K562 (cell line): ENCODE measurements at regions not wholly inside any gene's neighbourhood (a gene's known extent, or its start where the extent isn't known, plus 50 kb on each side); places are given as distances from the start of the nearest gene placed in this dataset.

Source experiments
- ATAC-seq: fragments of 200-7000 bp; cut with Tn5 transposase; 3 replicates; pipeline ENCODE4 v1.9.1; 2020; ENCODE audit warnings: moderate library complexity
- BruUV-seq: library from RNA; stranded (reverse); fragments of 400-500 nt; replicated peaks from 2 replicates; lab custom pipeline; 2021; lab: Mats Ljungman, UMichigan
- CTCF ChIA-PET: fragments of 300-600 bp; formaldehyde crosslinking; extraction: SDS; loops from one replicate; lab custom pipeline; 2021; ENCODE audit warnings: low intra/inter-chr PET ratio; lab: Yijun Ruan, JAX
- POLR2A ChIA-PET: fragments of 300-600, 350-650 bp; sonication (Branson Sonifier 250); formaldehyde crosslinking; extraction: SDS; loops from one replicate; lab custom pipeline; 2021; ENCODE audit warnings: antibody characterized with exemption, inconsistent platforms; lab: Yijun Ruan, JAX
- DNase-seq, 4 experiments: peaks; one replicate each; pipeline versions ENCODE4 v3.0.0 to v3.0.0-alpha.2; 2011 to 2018; ENCODE audit warnings: low spot score in 3 of 4, mixed read lengths in 3 of 4; ENCODE audit errors: extremely low read depth in 1 of 4
- FAIRE-seq: peaks from 2 replicates; lab custom pipeline; 2011; peaks lifted over from hg19 to GRCh38; lab: Jason Lieb, UNC
- H2AFZ ChIP-seq: 2 replicates; pipeline ENCODE4 v1.6.0; 2011; ENCODE audit warnings: low read depth, low read length, control low read depth, inconsistent platforms
- H3K27ac ChIP-seq: fragments of 200-600 bp; 3 replicates; pipeline ENCODE4 v1.8.0; 2011; ENCODE audit warnings: low read depth, mild to moderate bottlenecking, control low read depth, inconsistent platforms, low read length, moderate library complexity, mixed read lengths; ENCODE audit errors: extremely low read depth
- H3K27me3 ChIP-seq, 2 experiments: fragments of 300-600 bp in 1 of 2; 2 replicates in 1 of 2; 3 replicates in 1 of 2; pipeline versions ENCODE4 v1.6.0 to v1.8.0; 2011; ENCODE audit warnings: inconsistent platforms in 2 of 2, low read length in 2 of 2, mild to moderate bottlenecking in 1 of 2, mixed read lengths in 1 of 2, moderate library complexity in 1 of 2; ENCODE audit not compliant: control insufficient read depth in 2 of 2, insufficient read depth in 2 of 2
- H3K36me3 ChIP-seq: fragments of 300-600 bp; 3 replicates; pipeline ENCODE4 v1.8.0; 2011; ENCODE audit warnings: mild to moderate bottlenecking, low read length, inconsistent platforms; ENCODE audit not compliant: control insufficient read depth, insufficient read depth
- H3K4me1 ChIP-seq, 2 experiments: fragments of 200-600 bp in 1 of 2; replicated peaks in 1 of 2; 2 replicates in 1 of 2; 3 replicates in 1 of 2; pipeline versions ENCODE4 v1.5.1 to v1.8.0; 2011; ENCODE audit warnings: inconsistent platforms in 2 of 2, low read length in 2 of 2, mild to moderate bottlenecking in 1 of 2, mixed read lengths in 1 of 2, moderate library complexity in 1 of 2; ENCODE audit not compliant: control insufficient read depth in 2 of 2, insufficient read depth in 2 of 2
- H3K4me2 ChIP-seq: 2 replicates; pipeline ENCODE4 v1.6.1; 2011; ENCODE audit warnings: low read length, control low read depth, inconsistent platforms, mixed read lengths; ENCODE audit not compliant: insufficient read depth
- H3K4me3 ChIP-seq: fragments of 200-600 bp; sonication (generic), shearing (Covaris generic); 2 replicates; pipeline ENCODE4 v1.5.1; 2016; ENCODE audit warnings: control low read depth, inconsistent platforms
- H3K79me2 ChIP-seq: fragments of 200-600 bp; 3 replicates; pipeline ENCODE4 v1.8.0; 2011; ENCODE audit warnings: low read length, inconsistent platforms; ENCODE audit not compliant: control insufficient read depth, insufficient read depth
- H3K9ac ChIP-seq, 2 experiments: 2 replicates each; pipeline versions ENCODE4 v1.6.0 to v1.6.1; 2011; ENCODE audit warnings: low read depth in 2 of 2, low read length in 2 of 2, control low read depth in 1 of 2, inconsistent platforms in 1 of 2, mild to moderate bottlenecking in 1 of 2, mixed read lengths in 1 of 2; ENCODE audit not compliant: insufficient read depth in 1 of 2
- H3K9me1 ChIP-seq: one replicate; pipeline ENCODE4 v1.6.0; 2011; ENCODE audit warnings: inconsistent platforms, mild to moderate bottlenecking, low read length, moderate library complexity; ENCODE audit not compliant: control insufficient read depth, insufficient read depth
- H3K9me3 ChIP-seq: replicated peaks from 2 replicates; pipeline ENCODE4 v1.5.1; 2011; ENCODE audit warnings: low read depth, low read length, inconsistent platforms; ENCODE audit not compliant: control insufficient read depth, insufficient read depth
- H4K20me1 ChIP-seq: replicated peaks from 2 replicates; pipeline ENCODE4 v1.6.1; 2011; ENCODE audit warnings: low read length, inconsistent platforms, mixed read lengths; ENCODE audit not compliant: control insufficient read depth, insufficient read depth
- ARID3A ChIP-seq: IDR thresholded peaks from 2 replicates; pipeline ENCODE4 v1.6.1; 2012; ENCODE audit warnings: low read depth, low read length, improper control_type of control experiment, borderline replicate concordance
- CGGBP1 ChIP-seq: fragments of 250-450 bp; sonication (Bioruptor Pico); IDR thresholded peaks from 2 replicates; pipeline ENCODE4 v1.9.0; 2021; ENCODE audit warnings: mild to moderate bottlenecking
- ID3 ChIP-seq, 2 experiments: fragments of 250-450 bp in 1 of 2; fragments of 450-650 bp in 1 of 2; sonication (Bioruptor Pico) in 1 of 2; IDR thresholded peaks; 2 replicates each; pipeline versions ENCODE4 v1.6.1 to v1.8.0; 2016 to 2021; ENCODE audit warnings: mild to moderate bottlenecking in 2 of 2, moderate library complexity in 2 of 2, missing compliant biosample characterization in 1 of 2, missing genetic modification characterization in 1 of 2
- MNT ChIP-seq, 2 experiments: fragments of 450-650 bp; conservative IDR thresholded peaks; 2 replicates each; pipeline ENCODE4 v1.6.1; 2017; ENCODE audit warnings: mild to moderate bottlenecking in 2 of 2, moderate library complexity in 2 of 2
- MTF1 ChIP-seq: fragments of 250-450 bp; sonication (Bioruptor Pico); IDR thresholded peaks from 2 replicates; pipeline ENCODE4 v1.9.0; 2021; ENCODE audit warnings: moderate library complexity, mild to moderate bottlenecking, inconsistent platforms, borderline replicate concordance
- RBM17 ChIP-seq: fragments of 200-400 bp; formaldehyde crosslinking; IDR thresholded peaks from 2 replicates; pipeline ENCODE4 v1.6.1; 2017; ENCODE audit warnings: low read depth, mild to moderate bottlenecking, low read length, borderline replicate concordance
- SMARCE1 ChIP-seq: fragments of 450-650 bp; IDR thresholded peaks from 2 replicates; pipeline ENCODE4 v1.7.1; 2016; ENCODE audit warnings: mild to moderate bottlenecking
- SP2 ChIP-seq: IDR thresholded peaks from 2 replicates; pipeline ENCODE4 v1.6.1; 2011; ENCODE audit warnings: mild to moderate bottlenecking, low read depth, low read length, moderate library complexity; ENCODE audit not compliant: poor library complexity, severe bottlenecking; ENCODE audit errors: extremely low read depth
- TAF9B ChIP-seq: fragments of 450-650 bp; IDR thresholded peaks from 2 replicates; pipeline ENCODE4 v1.6.1; 2018; ENCODE audit warnings: mild to moderate bottlenecking; ENCODE audit not compliant: partially characterized antibody
- TEAD4 ChIP-seq, 2 experiments: sonication (generic) in 1 of 2; formaldehyde crosslinking in 1 of 2; IDR thresholded peaks; 2 replicates each; pipeline versions ENCODE4 v1.6.1 to v1.8.0; 2012 to 2022; ENCODE audit warnings: borderline replicate concordance in 1 of 2, inconsistent platforms in 1 of 2, low read length in 1 of 2, mild to moderate bottlenecking in 1 of 2, missing genetic modification reagents in 1 of 2
- TRIM28 ChIP-seq: fragments of 450-650 bp; IDR thresholded peaks from 2 replicates; pipeline ENCODE4 v1.6.1; 2017
- USF2 ChIP-seq: sonication (generic); formaldehyde crosslinking; IDR thresholded peaks from 2 replicates; pipeline ENCODE4 v1.5.0; 2020; ENCODE audit warnings: missing genetic modification reagents
- ZBTB12 ChIP-seq: fragments of 250-450 bp; sonication (Bioruptor Pico); IDR thresholded peaks from 2 replicates; pipeline ENCODE4 v1.4.0; 2020
- ZKSCAN1 ChIP-seq: fragments of 150-350 bp; IDR thresholded peaks from 2 replicates; pipeline ENCODE4 v1.6.1; 2016; ENCODE audit warnings: low read depth, low read length
- ZNF511 ChIP-seq: sonication (generic); formaldehyde crosslinking; IDR thresholded peaks from 2 replicates; pipeline ENCODE4 v1.8.0; 2022; ENCODE audit warnings: mild to moderate bottlenecking, missing genetic modification reagents
- WGBS: fragments of 100-300 bp; shearing (Covaris generic); methylation state at CpG from one replicate; pipeline ENCODE4 v1.1.6; 2016; ENCODE audit warnings: low coverage, mixed read lengths; ENCODE audit not compliant: insufficient coverage; ENCODE audit errors: missing lambda C conversion rate; 5-methylcytosine and 5-hydroxymethylcytosine counted together
- in situ Hi-C: fragments of 300-500 bp; cut with MboI; formaldehyde crosslinking; loops from 4 replicates; pipeline ENCODE4 v1.15.0; 2018; ENCODE audit warnings: inconsistent platforms, mixed read lengths
- intact Hi-C: fragments of 100-400 bp; cut with micrococcal nuclease; formaldehyde crosslinking; loops from 2 replicates; pipeline ENCODE4 v1.14.2; 2022

GRCh38 chr10:130545122-130545521 lies 408.9 kb downstream of the GLRX3 start:
- Histone ChIP-seq H3K36me3 (no peaks in the 10 kb centered on the region), H3K9ac (no peak overlapping the region), H3K4me1 (no peaks in the 10 kb centered on the region), H3K79me2 (no peaks in the 10 kb centered on the region), H3K4me3 (no peak overlapping the region), H3K9me3 (no peaks in the 10 kb centered on the region), H3K4me2 (no peak overlapping the region), H4K20me1 (no peaks in the 10 kb centered on the region), H3K27me3 (peaks cover 0 to 7% of the 10 kb centered on the region in 2 experiments; a peak in 2 of 5 replicates), H3K27ac (no peak overlapping the region), H2AFZ (no peak overlapping the region), H3K9me1 (no peaks in the 10 kb centered on the region)
- in situ Hi-C loops: no loop called here
- no peak for ATAC-seq
- no peak for FAIRE-seq
- ChIA-PET POLR2A (no interaction called here), CTCF (no interaction called here)
- whole genome bisulfite sequencing: 0% methylated on average over 4 of the region's 6 CpGs
- intact Hi-C loops: no loop called here
- DNase-seq: no peak
- BruUV-seq: no TSS peak
- no peak for TF ChIP-seq SMARCE1
- TF ChIP-seq USF2 (CRISPR knock-in tag): no peak
- TF ChIP-seq TAF9B: no peak
- no peak for TF ChIP-seq RBM17
- no peak for TF ChIP-seq CGGBP1 (CRISPR knock-in tag)
- no peak for TF ChIP-seq ZKSCAN1
- TF ChIP-seq SP2: no peak
- TF ChIP-seq MTF1 (CRISPR knock-in tag): no peak
- TF ChIP-seq TRIM28: no peak
- no peak for TF ChIP-seq ZBTB12 (CRISPR knock-in tag)
- no peak for TF ChIP-seq ARID3A
- TF ChIP-seq MNT (conservative IDR thresholded peaks at IDR 0.05): no peak
- TF ChIP-seq ID3 (CRISPR knock-in tag; IDR thresholded peaks at IDR 0.05): no peak
- no peak for TF ChIP-seq ID3 (tag; IDR thresholded peaks at IDR 0.05)
- TF ChIP-seq TEAD4 (IDR thresholded peaks at IDR 0.05; ENCODE audit: low read length): no peak
- TF ChIP-seq TEAD4 (CRISPR knock-in tag; IDR thresholded peaks at IDR 0.05; ENCODE audit: borderline replicate concordance): no peak
- no peak for TF ChIP-seq ZNF511 (CRISPR knock-in tag)
